ENCODE measurements at regions not wholly inside any gene's neighbourhood (a gene's known extent, or its start where the extent isn't known, plus 50 kb on each side); places are given as distances from the start of the nearest gene placed in this dataset.

DNA sequence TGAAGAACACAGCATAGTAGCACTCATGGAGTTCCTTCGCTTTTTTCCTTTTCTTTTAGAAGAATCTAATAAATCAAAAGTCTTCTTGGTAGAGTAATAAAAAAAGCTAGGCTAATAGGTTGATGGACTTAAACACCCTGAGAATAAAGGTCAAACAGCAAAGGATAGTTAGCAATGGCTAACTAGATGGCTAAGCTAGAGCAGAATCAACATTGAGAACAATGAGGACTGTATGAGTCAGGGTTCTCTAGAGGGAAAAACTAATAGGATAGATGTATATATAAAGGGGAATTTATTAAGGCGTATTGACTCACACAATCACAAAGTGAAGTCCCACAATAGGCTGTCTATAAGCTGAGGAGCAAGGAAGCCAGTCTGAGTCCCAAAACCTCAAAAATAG, 550.9 kb downstream of the GLUD2 start:
- TF ChIP-seq CTCF (IDR thresholded peaks at IDR 0.05; ENCODE audit: low read depth, low read length): no peak
- TF ChIP-seq EZH2phosphoT487 (IDR thresholded peaks at IDR 0.05; ENCODE audit: low read depth): no peak
